Liver (tissue), 3 donors: ENCODE measurements at regions not wholly inside any gene's neighbourhood (a gene's known extent, or its start where the extent isn't known, plus 50 kb on each side); places are given as distances from the start of the nearest gene placed in this dataset.

ENCODE experiments used
- ATF3 ChIP-seq: IDR thresholded peaks from 2 replicates; pipeline ENCODE4 v1.6.1; 2016; ENCODE audit warnings: antibody characterized with exemption
- HNF4A ChIP-seq, 2 donors: conservative IDR thresholded peaks; 2 replicates each; pipeline ENCODE4 v1.6.1; 2016; ENCODE audit warnings: antibody characterized with exemption in 2 of 2, mild to moderate bottlenecking in 2 of 2
- JUND ChIP-seq, 2 donors: IDR thresholded peaks; 2 replicates each; pipeline ENCODE4 v1.6.1; 2016; ENCODE audit warnings: antibody characterized with exemption in 2 of 2
- MAX ChIP-seq: IDR thresholded peaks from 2 replicates; pipeline ENCODE4 v1.6.1; 2016; ENCODE audit warnings: antibody characterized with exemption
- RAD21 ChIP-seq, 2 donors: IDR thresholded peaks; 2 replicates each; pipeline ENCODE4 v1.6.1; 2016; ENCODE audit warnings: antibody characterized with exemption in 2 of 2, mild to moderate bottlenecking in 2 of 2
- REST ChIP-seq: IDR thresholded peaks from 2 replicates; pipeline ENCODE4 v1.6.1; 2016; ENCODE audit warnings: antibody characterized with exemption, mild to moderate bottlenecking
- RXRA ChIP-seq, 2 donors: IDR thresholded peaks; 2 replicates each; pipeline ENCODE4 v1.6.1; 2017 to 2018; ENCODE audit warnings: antibody characterized with exemption in 2 of 2, mild to moderate bottlenecking in 1 of 2
- TAF1 ChIP-seq: conservative IDR thresholded peaks from 2 replicates; pipeline ENCODE4 v1.6.1; 2016; ENCODE audit warnings: antibody characterized with exemption, mild to moderate bottlenecking
- YY1 ChIP-seq: IDR thresholded peaks from 2 replicates; pipeline ENCODE4 v1.6.1; 2016; ENCODE audit warnings: antibody characterized with exemption, mild to moderate bottlenecking
- ZBTB33 ChIP-seq: IDR thresholded peaks from 2 replicates; pipeline ENCODE4 v1.6.1; 2016; ENCODE audit warnings: antibody characterized with exemption
- TF ChIP-seq, protein P1 (sequence below): fragments of 150-350 bp; IDR thresholded peaks from 2 replicates; pipeline ENCODE4 v1.5.1; 2017; ENCODE audit warnings: improper control_type of control experiment, low read depth, low read length; ENCODE audit not compliant: missing input control
- donor health status: healthy.
- donor health status: healthy.

GRCh38 chr12:46977871-46978375 is 101.5 kb upstream of the PCED1B start:
- TF ChIP-seq JUND (IDR thresholded peaks at IDR 0.05), result no peak
- TF ChIP-seq, protein P1, sequence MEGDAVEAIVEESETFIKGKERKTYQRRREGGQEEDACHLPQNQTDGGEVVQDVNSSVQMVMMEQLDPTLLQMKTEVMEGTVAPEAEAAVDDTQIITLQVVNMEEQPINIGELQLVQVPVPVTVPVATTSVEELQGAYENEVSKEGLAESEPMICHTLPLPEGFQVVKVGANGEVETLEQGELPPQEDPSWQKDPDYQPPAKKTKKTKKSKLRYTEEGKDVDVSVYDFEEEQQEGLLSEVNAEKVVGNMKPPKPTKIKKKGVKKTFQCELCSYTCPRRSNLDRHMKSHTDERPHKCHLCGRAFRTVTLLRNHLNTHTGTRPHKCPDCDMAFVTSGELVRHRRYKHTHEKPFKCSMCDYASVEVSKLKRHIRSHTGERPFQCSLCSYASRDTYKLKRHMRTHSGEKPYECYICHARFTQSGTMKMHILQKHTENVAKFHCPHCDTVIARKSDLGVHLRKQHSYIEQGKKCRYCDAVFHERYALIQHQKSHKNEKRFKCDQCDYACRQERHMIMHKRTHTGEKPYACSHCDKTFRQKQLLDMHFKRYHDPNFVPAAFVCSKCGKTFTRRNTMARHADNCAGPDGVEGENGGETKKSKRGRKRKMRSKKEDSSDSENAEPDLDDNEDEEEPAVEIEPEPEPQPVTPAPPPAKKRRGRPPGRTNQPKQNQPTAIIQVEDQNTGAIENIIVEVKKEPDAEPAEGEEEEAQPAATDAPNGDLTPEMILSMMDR, result no peak
- no peak for TF ChIP-seq ZBTB33
- TF ChIP-seq REST, result no peak
- TF ChIP-seq YY1, result no peak
- TF ChIP-seq TAF1, result no peak
- no peak for TF ChIP-seq RXRA (IDR thresholded peaks at IDR 0.05)
- no peak for TF ChIP-seq RAD21 (IDR thresholded peaks at IDR 0.05)
- TF ChIP-seq MAX, result no peak
- no peak for TF ChIP-seq ATF3
- TF ChIP-seq HNF4A (conservative IDR thresholded peaks at IDR 0.05), result no peak
